ENCODE measurements at regions not wholly inside any gene's neighbourhood (a gene's known extent, or its start where the extent isn't known, plus 50 kb on each side); places are given as distances from the start of the nearest gene placed in this dataset.

DNA sequence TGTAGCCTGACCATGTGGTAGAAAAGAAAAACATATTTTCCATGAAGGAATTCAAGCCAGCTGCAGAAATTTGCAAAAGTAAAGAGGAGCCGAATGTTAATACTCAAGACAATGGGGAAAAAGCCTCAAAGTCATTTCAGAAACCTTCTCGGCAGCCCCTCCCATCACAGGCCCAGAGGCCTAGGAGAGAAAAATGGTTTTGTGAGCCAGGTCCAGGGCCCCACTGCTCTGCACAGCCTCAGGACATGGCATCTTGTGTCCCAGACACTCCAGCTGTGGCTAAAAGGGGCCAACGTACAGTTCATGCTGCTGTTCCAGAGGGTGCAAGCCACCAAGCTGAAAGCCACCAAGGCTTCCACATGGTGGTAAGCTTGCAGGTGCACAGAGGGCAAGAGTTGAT lies 50.9 kb upstream of the BBS12 start:
- Histone ChIP-seq H3K4me3 (ENCODE audit: low read depth, low read length) (no peak overlapping the region), H3K36me3 (ENCODE audit: control insufficient read depth, insufficient read depth, low read length) (no peaks in the 10 kb centered on the region), H3K27me3 (ENCODE audit: control insufficient read depth, insufficient read depth, low read length) (no peaks in the 10 kb centered on the region)
- POLR2A ChIA-PET: no interaction called here
- TF ChIP-seq, protein P1, sequence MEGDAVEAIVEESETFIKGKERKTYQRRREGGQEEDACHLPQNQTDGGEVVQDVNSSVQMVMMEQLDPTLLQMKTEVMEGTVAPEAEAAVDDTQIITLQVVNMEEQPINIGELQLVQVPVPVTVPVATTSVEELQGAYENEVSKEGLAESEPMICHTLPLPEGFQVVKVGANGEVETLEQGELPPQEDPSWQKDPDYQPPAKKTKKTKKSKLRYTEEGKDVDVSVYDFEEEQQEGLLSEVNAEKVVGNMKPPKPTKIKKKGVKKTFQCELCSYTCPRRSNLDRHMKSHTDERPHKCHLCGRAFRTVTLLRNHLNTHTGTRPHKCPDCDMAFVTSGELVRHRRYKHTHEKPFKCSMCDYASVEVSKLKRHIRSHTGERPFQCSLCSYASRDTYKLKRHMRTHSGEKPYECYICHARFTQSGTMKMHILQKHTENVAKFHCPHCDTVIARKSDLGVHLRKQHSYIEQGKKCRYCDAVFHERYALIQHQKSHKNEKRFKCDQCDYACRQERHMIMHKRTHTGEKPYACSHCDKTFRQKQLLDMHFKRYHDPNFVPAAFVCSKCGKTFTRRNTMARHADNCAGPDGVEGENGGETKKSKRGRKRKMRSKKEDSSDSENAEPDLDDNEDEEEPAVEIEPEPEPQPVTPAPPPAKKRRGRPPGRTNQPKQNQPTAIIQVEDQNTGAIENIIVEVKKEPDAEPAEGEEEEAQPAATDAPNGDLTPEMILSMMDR (IDR thresholded peaks at IDR 0.05; ENCODE audit: insufficient read depth, low read depth, low read length): no peak
- CTCF ChIA-PET: interaction anchor here (0.9 kb wide), 1 partner anchor 368 kb away, joined by 3 read pairs; no protein-coding TSS in a partner anchor
- DNase-seq (ENCODE audit: low read depth): no peak
